GM21619 (cell line): ENCODE measurements at regions not wholly inside any gene's neighbourhood (a gene's known extent, or its start where the extent isn't known, plus 50 kb on each side); places are given as distances from the start of the nearest gene placed in this dataset.

Experiments
- ATAC-seq: cut with Tn5 transposase; IDR thresholded peaks from one replicate; pipeline ENCODE4 v1.9.1; 2021; ENCODE audit not compliant: unreplicated experiment

- no peak for ATAC-seq
These were observed 634.3 kb downstream of the BRD1 start for GRCh38 chr22:49193348-49193747.

- ATAC-seq, result no peak
These were observed 634.8 kb downstream of the BRD1 start for GRCh38 chr22:49192857-49193250.

GRCh38 chr22:49192180-49192856 lies 635.4 kb downstream of the BRD1 start:
- no peak for ATAC-seq

GRCh38 chr22:49191506-49191980 lies 636.1 kb downstream of the BRD1 start:
- ATAC-seq, result no peak

GRCh38 chr22:49190816-49191505 lies 636.7 kb downstream of the BRD1 start:
- ATAC-seq, result no peak

GRCh38 chr22:49189871-49190270 lies 637.8 kb downstream of the BRD1 start:
- ATAC-seq, result no peak

GRCh38 chr22:49188591-49188990 lies 639.1 kb downstream of the BRD1 start:
- no peak for ATAC-seq

GRCh38 chr22:49188091-49188490 lies 639.6 kb downstream of the BRD1 start:
- no peak for ATAC-seq

- ATAC-seq, result no peak
These were observed 640.9 kb downstream of the BRD1 start for GRCh38 chr22:49186762-49187161.

- no peak for ATAC-seq
These were observed 641.4 kb downstream of the BRD1 start for GRCh38 chr22:49186293-49186692.

GRCh38 chr22:49185312-49185969 lies 642.2 kb downstream of the BRD1 start:
- no peak for ATAC-seq

GRCh38 chr22:49184736-49185135 lies 642.9 kb downstream of the BRD1 start:
- ATAC-seq, result no peak

- ATAC-seq, result no peak
These were observed 643.9 kb downstream of the BRD1 start for GRCh38 chr22:49183826-49184216.

- no peak for ATAC-seq
These were observed 644.4 kb downstream of the BRD1 start for GRCh38 chr22:49183208-49183825.

- no peak for ATAC-seq
These were observed 645.3 kb downstream of the BRD1 start for GRCh38 chr22:49182416-49182815.

GRCh38 chr22:49181942-49182341 lies 645.7 kb downstream of the BRD1 start:
- no peak for ATAC-seq

- no peak for ATAC-seq
These were observed 646.2 kb downstream of the BRD1 start for GRCh38 chr22:49181431-49181830.

GRCh38 chr22:49180683-49181024 lies 647.0 kb downstream of the BRD1 start:
- no peak for ATAC-seq

- ATAC-seq, result no peak
These were observed 647.6 kb downstream of the BRD1 start for GRCh38 chr22:49179886-49180682.

- no peak for ATAC-seq
These were observed 648.5 kb downstream of the BRD1 start for GRCh38 chr22:49179175-49179574.
